Activated CD8-positive, alpha-beta memory T cell treated with anti-CD3 and anti-CD28 coated beads for 36 hours (primary cell): ENCODE measurements at regions not wholly inside any gene's neighbourhood (a gene's known extent, or its start where the extent isn't known, plus 50 kb on each side); places are given as distances from the start of the nearest gene placed in this dataset.
"Not testable (repeated sequence)": the region's sequence is repeated elsewhere in the genome, so short reads cannot be mapped to it uniquely, and the experiment has no call there.

Experiments used
- CTCF ChIA-PET: fragments of 350-600 bp; sonication (Branson Sonifier 250); formaldehyde crosslinking; loops from one replicate; lab custom pipeline; 2021; ENCODE audit warnings: antibody characterized with exemption; lab: Charles Lee
- POLR2A ChIA-PET: fragments of 350-600 bp; sonication (Branson Sonifier 250); formaldehyde crosslinking; loops from one replicate; lab custom pipeline; 2021; ENCODE audit warnings: antibody characterized with exemption; lab: Charles Lee

DNA sequence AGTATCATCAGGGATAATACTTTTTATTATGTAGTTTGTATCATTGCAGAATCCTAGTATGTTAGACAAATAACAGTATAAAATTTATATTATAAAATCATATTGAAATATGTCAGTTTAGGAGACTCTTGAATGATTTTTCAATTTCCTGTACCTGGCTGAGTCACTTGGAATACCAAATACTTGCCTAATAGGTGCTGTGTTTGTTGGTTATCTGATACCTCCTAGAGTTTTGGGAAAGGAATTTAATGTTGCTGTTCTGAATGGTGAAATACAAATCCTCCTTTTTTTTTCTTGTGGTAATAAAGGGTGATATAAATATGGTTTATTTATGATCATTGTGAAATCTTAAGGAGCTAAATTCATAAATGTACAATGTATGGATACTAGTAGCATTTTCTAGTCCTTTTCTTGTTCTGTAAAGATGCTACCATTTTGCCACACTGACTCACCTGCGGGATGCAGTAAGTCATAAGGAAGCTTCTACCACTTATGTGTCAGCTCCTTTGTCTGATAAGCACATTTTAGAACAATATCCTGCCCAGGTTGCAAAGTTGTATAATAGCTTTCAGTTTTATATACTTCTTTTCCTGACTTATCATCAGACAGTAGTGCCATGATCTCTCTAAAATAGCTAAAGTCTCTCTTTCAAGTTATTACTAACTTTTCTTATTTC, 465.5 kb downstream of the XIRP2 start:
- POLR2A ChIA-PET, result no interaction called here
- CTCF ChIA-PET, result no interaction called here

DNA sequence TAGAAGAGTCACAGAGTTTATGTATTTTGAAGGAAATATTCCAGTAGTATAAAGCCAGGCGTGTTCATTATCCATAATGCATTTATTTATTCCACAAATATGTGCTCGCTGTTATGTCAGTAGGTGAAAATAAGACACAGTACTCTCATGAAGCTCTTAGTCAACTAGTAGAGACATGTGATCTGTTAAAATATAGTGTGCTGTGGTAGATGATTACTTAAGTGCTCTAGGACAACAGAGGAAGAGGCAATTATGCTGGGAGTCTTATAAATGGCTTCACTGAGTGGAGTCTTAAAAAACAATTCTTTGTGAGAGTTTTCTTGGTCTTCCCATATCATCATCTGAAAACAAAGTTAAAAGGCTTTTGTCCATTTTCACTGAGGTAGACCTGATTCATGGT, 457.3 kb downstream of the XIRP2 start:
- ChIA-PET POLR2A (no interaction called here), CTCF (no interaction called here)

DNA sequence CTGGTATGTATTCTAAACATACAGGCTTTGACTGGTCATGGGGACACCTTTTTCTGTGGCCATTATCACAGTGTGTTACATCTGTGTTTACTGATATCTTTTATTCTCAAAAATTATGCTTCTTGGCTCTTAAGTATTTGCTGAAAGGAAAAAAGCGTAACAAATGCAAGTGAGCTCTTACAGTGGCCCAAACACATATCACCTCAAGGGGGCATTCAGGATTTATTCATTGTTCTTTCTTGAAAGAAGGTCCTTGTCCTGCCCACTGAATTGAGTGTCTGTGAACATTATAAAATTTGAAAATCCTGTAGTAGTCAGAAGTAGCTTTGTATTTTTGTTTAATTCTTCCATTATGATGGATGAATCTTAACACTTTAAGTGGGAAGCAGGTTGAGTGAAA, 454.5 kb downstream of the XIRP2 start:
- POLR2A ChIA-PET, result no interaction called here
- CTCF ChIA-PET, result no interaction called here

DNA sequence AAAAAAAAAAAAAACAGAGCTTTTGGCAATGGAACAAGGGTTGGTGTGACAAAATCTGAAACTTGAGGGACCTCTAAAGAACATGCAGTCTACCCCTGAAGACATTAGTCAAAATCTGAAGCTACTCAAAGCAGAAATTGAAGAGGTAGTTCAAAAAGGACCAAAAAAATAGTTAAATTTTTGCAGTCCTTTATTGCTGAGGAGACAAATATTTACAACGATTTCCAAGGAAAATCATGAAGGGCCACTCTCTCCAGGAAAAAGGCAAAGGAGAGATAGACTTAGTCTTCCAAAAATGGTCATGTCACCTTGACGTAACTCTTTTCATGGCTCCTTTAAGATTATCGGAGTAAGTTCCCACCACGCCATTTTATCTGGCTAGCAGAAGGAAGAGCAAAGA, 452.0 kb downstream of the XIRP2 start:
- ChIA-PET CTCF (interaction anchor here (0.6 kb wide), 1 partner anchor 527 kb away, joined by 3 read pairs; no protein-coding TSS in a partner anchor), POLR2A (no interaction called here)

DNA sequence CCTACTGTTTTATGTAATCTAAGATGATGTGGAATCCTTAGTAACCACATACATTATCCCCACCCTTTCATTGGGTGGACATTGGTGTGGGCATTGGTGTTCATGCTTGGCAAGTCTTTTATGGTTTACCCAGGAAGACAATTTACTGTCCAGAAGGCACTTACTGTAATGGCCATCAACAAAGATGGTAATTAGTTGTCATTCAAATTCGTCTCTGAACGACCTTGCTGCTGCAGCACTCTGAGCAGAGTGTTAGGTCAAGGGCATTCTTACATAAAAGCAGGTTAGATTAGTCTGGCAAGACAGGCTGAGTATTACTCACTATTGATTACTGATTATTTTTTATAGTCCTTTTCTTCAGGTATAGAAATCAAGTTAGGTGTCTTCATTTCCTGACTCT, 447.9 kb downstream of the XIRP2 start:
- ChIA-PET POLR2A (no interaction called here), CTCF (no interaction called here)

DNA sequence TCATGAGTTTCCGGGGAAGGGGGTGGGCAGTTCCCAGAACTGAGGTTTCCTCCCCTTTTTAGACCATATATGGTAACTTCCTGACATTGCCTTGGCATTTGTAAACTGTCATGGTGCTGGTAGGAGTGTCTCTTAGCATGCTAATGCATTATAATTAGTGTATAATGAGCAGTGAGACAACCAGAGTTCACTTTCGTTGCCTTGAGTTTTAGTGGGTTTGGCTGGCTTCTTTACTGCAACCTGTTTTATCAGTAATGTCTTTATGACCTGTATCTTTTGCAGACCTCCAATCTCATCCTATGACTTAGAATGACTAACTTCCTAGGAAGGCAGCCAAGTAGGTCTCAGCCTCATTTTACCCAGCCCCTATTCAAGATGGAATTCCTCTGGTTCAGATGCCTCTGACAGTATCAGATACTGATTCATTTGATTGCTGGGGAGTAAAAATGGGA, 447.3 kb downstream of the XIRP2 start:
- ChIA-PET POLR2A (no interaction called here), CTCF (no interaction called here)

DNA sequence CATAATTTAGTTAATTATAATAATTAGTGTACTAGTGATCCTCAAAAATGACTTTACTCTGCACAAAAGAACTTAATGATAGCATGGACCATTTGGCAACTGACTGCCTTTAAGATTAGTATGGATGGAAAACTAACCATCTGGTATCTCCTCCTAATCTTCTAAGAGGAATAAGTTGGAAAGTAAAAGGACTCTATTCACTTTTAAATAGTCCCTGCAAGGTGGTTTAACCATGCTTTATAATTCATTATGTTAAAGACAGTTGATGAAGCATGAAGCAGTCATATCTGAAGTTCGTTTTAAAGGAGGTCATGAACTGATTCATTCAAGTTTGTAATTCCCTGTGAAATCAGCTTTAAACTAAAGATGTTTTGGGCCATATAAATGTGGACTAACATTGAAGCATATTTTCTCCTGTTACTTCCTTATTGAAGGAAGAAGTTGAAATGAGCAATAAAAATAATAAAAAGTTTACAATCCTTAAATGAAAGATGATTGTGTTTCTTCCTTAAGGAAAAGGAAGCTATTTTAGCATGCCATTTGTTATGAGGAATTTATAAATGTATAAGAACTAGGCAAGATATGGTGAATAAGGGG, 446.0 kb downstream of the XIRP2 start:
- CTCF ChIA-PET, result no interaction called here
- POLR2A ChIA-PET, result no interaction called here

DNA sequence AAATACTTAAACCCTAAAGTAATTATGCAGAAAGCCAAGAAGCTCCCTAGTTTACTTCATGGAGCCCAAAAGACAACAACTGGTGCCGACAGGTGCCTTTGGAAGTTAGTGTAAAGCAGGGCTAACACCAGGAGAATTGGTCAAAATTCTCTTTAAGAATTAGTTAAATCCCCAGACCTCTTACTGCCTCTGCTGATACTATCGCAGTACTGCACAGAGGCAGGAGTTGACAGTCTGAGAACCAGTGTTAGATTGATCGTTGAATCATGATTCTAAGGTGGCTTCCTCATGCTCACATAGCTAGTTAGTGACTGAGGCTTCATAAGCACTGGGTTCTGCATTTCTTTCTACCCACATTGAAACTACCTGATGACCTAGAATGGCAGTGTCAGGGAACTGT, 445.0 kb downstream of the XIRP2 start:
- ChIA-PET POLR2A (no interaction called here), CTCF (no interaction called here)

DNA sequence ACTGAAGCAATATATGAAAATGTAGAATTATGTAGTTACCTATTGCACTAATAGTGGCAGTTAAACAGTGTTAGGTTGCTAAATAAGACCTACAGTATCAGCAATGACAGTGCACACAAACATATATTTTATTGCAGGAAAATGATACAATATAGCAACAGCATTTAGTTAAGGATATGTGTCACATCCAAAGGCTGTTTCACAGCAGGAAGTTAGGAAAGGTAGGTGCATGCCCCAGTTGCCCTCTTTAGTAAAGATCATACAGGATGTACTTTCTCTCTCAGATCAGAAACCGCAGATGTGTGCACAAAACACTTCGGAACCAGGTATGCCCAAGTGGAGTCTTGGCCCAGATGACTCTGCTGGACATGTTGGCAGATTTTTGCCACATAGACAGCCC, 444.1 kb downstream of the XIRP2 start:
- ChIA-PET CTCF (no interaction called here), POLR2A (no interaction called here)

DNA sequence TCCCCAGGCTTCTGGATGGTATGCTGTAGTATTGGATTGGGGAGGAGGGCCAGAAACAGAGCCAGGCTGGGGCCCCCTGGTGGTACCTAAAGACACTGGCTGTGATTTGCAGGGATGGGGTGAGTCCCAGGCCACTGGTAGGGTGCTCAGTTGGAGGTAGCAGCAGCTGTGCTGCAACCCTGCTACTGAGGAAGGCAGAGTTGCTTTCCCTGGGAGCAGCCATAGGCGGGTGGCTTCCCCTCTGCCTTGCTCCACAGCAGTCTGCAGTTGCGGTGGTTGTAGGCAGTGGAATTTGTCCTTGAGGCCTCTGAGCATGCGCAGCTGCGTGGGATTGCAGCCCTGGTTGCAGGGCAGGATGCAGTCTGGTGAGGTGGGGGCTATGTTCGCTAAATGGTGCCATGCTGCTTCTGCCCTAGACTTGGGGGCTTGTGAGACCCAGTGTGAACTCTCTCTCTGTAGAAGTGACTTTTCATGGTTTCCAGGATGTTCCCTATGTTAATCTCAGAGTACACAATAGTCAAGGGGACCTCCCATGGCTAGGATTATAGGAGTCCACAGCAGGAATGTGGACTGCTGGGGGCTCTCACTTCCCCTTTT, 443.5 kb downstream of the XIRP2 start:
- ChIA-PET POLR2A (no interaction called here), CTCF (no interaction called here)

DNA sequence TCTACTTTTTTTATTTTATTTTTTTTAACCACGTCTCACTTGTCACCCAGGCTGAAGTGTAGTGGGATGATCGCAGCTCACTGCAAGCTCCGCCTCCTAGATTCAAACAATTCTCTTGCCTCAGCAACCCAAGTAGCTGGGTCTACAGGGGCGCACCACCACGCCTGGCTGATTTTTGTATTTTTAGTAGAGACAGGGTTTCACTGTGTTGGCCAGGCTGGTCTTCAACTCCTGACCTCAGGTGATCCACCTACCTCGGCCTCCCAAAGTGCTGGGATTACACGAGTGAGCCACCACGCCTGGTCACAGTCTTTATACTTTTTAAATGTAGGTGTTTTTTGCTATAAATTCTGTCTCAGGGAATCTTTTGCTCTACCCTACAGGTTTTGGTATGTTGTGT, 440.5 kb downstream of the XIRP2 start:
- POLR2A ChIA-PET, CTCF ChIA-PET: not testable (repeated sequence)

DNA sequence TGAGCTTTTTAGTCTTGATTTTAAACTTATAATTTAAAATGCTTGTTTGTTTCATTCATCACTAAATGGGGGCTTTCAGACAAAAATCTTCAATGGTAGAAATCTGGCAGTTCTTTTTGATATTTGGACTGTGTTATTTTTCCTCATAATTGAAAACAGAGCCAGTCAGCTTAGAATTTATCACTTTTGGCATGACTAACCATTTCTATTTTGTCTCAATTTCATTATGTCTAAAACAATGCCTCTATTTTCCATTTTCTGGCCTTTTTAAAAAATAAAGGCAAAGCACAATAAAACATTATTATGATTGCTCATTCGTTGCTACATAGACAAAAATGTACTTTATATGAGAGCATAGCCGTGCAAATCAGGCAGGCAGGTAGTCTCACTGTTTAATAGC, 434.5 kb downstream of the XIRP2 start:
- CTCF ChIA-PET, result no interaction called here
- POLR2A ChIA-PET, result no interaction called here

DNA sequence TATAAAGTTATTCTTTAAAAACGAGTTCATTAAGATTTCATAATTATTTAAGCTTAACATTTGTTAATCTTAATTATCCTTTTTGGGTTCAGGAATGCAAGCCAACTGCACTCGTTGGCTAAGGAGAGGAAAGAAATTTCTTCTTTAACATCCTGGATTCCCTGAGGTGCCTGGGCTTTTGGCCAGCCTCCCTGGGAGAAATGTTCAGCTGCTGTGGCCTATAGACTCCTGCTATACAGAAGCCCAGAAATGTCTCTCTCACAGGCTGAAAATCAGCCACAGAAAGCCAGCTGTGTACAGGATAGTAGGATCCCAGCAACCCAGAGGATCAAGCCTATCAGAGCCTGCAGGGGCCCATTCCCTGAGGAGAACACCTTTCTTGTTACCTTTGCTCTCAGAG, 430.3 kb downstream of the XIRP2 start:
- ChIA-PET CTCF (no interaction called here), POLR2A (no interaction called here)

DNA sequence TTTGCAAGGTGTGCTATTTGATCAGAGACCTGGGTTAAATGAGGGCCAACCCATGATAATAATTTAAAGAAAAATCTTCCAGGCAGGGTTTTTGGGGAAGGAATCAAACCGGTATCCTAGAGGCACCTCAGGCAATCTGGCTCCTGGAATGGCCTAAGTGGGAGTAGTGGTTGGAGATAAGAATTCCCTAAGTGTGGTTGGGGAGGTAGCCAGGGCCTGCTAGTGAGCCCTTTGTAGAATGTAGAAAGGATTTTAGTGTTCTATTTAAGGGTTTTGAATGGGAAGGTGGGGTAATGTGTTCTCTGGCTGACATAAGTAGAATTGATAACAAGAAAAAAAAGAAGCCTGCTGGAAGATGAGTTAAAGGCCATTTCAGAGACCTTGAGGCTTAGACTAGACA, 422.2 kb downstream of the XIRP2 start:
- POLR2A ChIA-PET, result no interaction called here
- CTCF ChIA-PET, result no interaction called here
